HCT116 (cell line): ENCODE measurements at regions not wholly inside any gene's neighbourhood (a gene's known extent, or its start where the extent isn't known, plus 50 kb on each side); places are given as distances from the start of the nearest gene placed in this dataset.

Source experiments
- ATAC-seq: fragments of 200-7000 bp; cut with Tn5 transposase; 2 replicates; pipeline ENCODE4 v1.9.1; 2020; ENCODE audit warnings: mild to moderate bottlenecking, moderate library complexity
- BruUV-seq: library from RNA; stranded (reverse); fragments of 400-500 nt; replicated peaks from 2 replicates; lab custom pipeline; 2021; lab: Mats Ljungman, UMichigan
- CTCF ChIA-PET: fragments of 300-600 bp; sonication (Branson Sonifier 250); formaldehyde crosslinking; loops from one replicate; lab custom pipeline; 2021; ENCODE audit warnings: antibody characterized with exemption; lab: Charles Lee
- POLR2A ChIA-PET: fragments of 300-600, 350-600 bp; sonication (Branson Sonifier 250); formaldehyde crosslinking; loops from one replicate; lab custom pipeline; 2021; ENCODE audit warnings: antibody characterized with exemption; lab: Charles Lee
- RAD21 ChIA-PET, 2 experiments: fragments of 300-600 bp; sonication (Branson Sonifier 250); formaldehyde crosslinking; loops; one replicate each; lab custom pipeline; 2023; ENCODE audit warnings: low total read pairs in 2 of 2; ENCODE audit not compliant: uncharacterized antibody in 2 of 2, unreplicated experiment in 2 of 2, low non-redundant PET in 1 of 2; lab: Charles Lee
- DNase-seq: peaks from one replicate; pipeline ENCODE4 v3.0.0-alpha.2; 2010; ENCODE audit warnings: low read depth, low spot score
- H2AFZ ChIP-seq: fragments of 200-600 bp; shearing (Covaris generic), sonication (generic); 2 replicates; pipeline ENCODE4 v1.6.1; 2017; ENCODE audit warnings: low read depth, mixed run types, mixed read lengths, antibody characterized with exemption, low read length; ENCODE audit not compliant: poor library complexity, severe bottlenecking
- H3K27ac ChIP-seq: 2 replicates; pipeline ENCODE4 v1.5.1; 2012; ENCODE audit warnings: low read depth, low read length
- H3K27me3 ChIP-seq: fragments of 200-600 bp; sonication (generic); 2 replicates; pipeline ENCODE4 v1.6.1; 2016; ENCODE audit warnings: mixed run types, low read length, mixed read lengths; ENCODE audit not compliant: insufficient read depth
- H3K36me3 ChIP-seq, 2 experiments: fragments of 200-500 bp in 1 of 2; fragments of 200-600 bp in 1 of 2; sonication (Bioruptor generic) in 1 of 2; sonication (generic) in 1 of 2; 2 replicates each; pipeline versions ENCODE4 v1.5.1 to v1.6.1; 2014 to 2016; ENCODE audit warnings: low read length in 2 of 2, inconsistent platforms in 1 of 2, mixed read lengths in 1 of 2, mixed run types in 1 of 2; ENCODE audit not compliant: insufficient read depth in 2 of 2, control insufficient read depth in 1 of 2
- H3K4me1 ChIP-seq, 2 experiments: fragments of 200-600 bp in 1 of 2; sonication (generic) in 1 of 2; 2 replicates each; pipeline versions ENCODE4 v1.5.1 to v1.6.1; 2012 to 2017; ENCODE audit warnings: low read length in 2 of 2, inconsistent platforms in 1 of 2, mild to moderate bottlenecking in 1 of 2, mixed read lengths in 1 of 2, mixed run types in 1 of 2, moderate library complexity in 1 of 2; ENCODE audit not compliant: insufficient read depth in 2 of 2, control insufficient read depth in 1 of 2
- H3K4me2 ChIP-seq: fragments of 200-600 bp; sonication (generic); 2 replicates; pipeline ENCODE4 v1.6.1; 2017; ENCODE audit warnings: mixed run types, low read length, mixed read lengths
- H3K4me3 ChIP-seq, 2 experiments: fragments of 200-600 bp in 1 of 2; sonication (generic) in 1 of 2; replicated peaks in 1 of 2; 2 replicates each; pipeline ENCODE4 v1.5.1; 2011 to 2016; ENCODE audit warnings: low read length in 2 of 2, control low read depth in 1 of 2, low read depth in 1 of 2, mild to moderate bottlenecking in 1 of 2, mixed read lengths in 1 of 2, mixed run types in 1 of 2
- H3K79me2 ChIP-seq: fragments of 200-600 bp; sonication (generic); 2 replicates; pipeline ENCODE4 v1.6.1; 2017; ENCODE audit warnings: mild to moderate bottlenecking, mixed run types, low read length, moderate library complexity, mixed read lengths; ENCODE audit not compliant: insufficient read depth
- H3K9ac ChIP-seq: fragments of 200-600 bp; sonication (generic); 2 replicates; pipeline ENCODE4 v1.6.1; 2016; ENCODE audit warnings: low read length, mixed read lengths
- H3K9me2 ChIP-seq: fragments of 200-600 bp; sonication (generic), shearing (Covaris generic); 2 replicates; pipeline ENCODE4 v1.6.1; 2017; ENCODE audit warnings: mixed run types, mild to moderate bottlenecking, moderate library complexity; ENCODE audit not compliant: insufficient read depth
- H3K9me3 ChIP-seq, 2 experiments: fragments of 200-500 bp in 1 of 2; fragments of 200-600 bp in 1 of 2; sonication (Bioruptor generic) in 1 of 2; sonication (generic) in 1 of 2; 2 replicates each; pipeline ENCODE4 v1.6.1; 2014 to 2017; ENCODE audit warnings: low read length in 2 of 2, mixed read lengths in 2 of 2, inconsistent platforms in 1 of 2, low read depth in 1 of 2, mild to moderate bottlenecking in 1 of 2, mixed run types in 1 of 2, moderate library complexity in 1 of 2; ENCODE audit not compliant: control insufficient read depth in 1 of 2, insufficient read depth in 1 of 2
- H4K20me1 ChIP-seq: fragments of 200-600 bp; sonication (generic), shearing (Covaris generic); 2 replicates; pipeline ENCODE4 v1.6.1; 2017; ENCODE audit warnings: mixed run types, mild to moderate bottlenecking, moderate library complexity; ENCODE audit not compliant: insufficient read depth
- CBX3 ChIP-seq: IDR thresholded peaks from 2 replicates; pipeline ENCODE4 v1.6.1; 2012; ENCODE audit warnings: low read depth
- CTCF ChIP-seq, 3 experiments: fragments of 200-600 bp in 1 of 3; sonication (generic) in 1 of 3; IDR thresholded peaks in 2 of 3; conservative IDR thresholded peaks in 1 of 3; 2 replicates each; pipeline ENCODE4 v1.5.1; 2012 to 2017; ENCODE audit warnings: low read depth in 2 of 3, low read length in 2 of 3, antibody characterized with exemption in 1 of 3, borderline replicate concordance in 1 of 3, control low read depth in 1 of 3, mild to moderate bottlenecking in 1 of 3, mixed read lengths in 1 of 3, mixed run types in 1 of 3, moderate library complexity in 1 of 3; ENCODE audit not compliant: insufficient read depth in 1 of 3
- ELF1 ChIP-seq: IDR thresholded peaks from 2 replicates; pipeline ENCODE4 v1.6.1; 2012; ENCODE audit warnings: low read depth, borderline replicate concordance
- EZH2 ChIP-seq: fragments of 200-600 bp; sonication (generic); IDR thresholded peaks from 2 replicates; pipeline ENCODE4 v1.6.1; 2017; ENCODE audit warnings: antibody characterized with exemption, mixed run types
- EZH2phosphoT487 ChIP-seq: fragments of 200-600 bp; IDR thresholded peaks from 2 replicates; pipeline ENCODE4 v1.6.1; 2018; ENCODE audit warnings: antibody characterized with exemption, borderline replicate concordance
- RAD21 ChIP-seq: IDR thresholded peaks from 2 replicates; pipeline ENCODE4 v1.6.1; 2012; ENCODE audit warnings: low read depth, mild to moderate bottlenecking
- REST ChIP-seq: IDR thresholded peaks from 2 replicates; pipeline ENCODE4 v1.6.1; 2012; ENCODE audit warnings: low read depth
- TCF7L2 ChIP-seq: IDR thresholded peaks from 2 replicates; pipeline ENCODE4 v1.7.0; 2011; ENCODE audit warnings: borderline replicate concordance, inconsistent platforms; ENCODE audit not compliant: insufficient read depth, insufficient read length; ENCODE audit errors: extremely low read depth
- ZBTB33 ChIP-seq: IDR thresholded peaks from 2 replicates; pipeline ENCODE4 v1.6.1; 2011; ENCODE audit warnings: mild to moderate bottlenecking, low read length, moderate library complexity; ENCODE audit not compliant: insufficient replicate concordance; ENCODE audit errors: extremely low read depth
- ZNF274 ChIP-seq: fragments of 200-500 bp; sonication (Bioruptor generic); IDR thresholded peaks from 2 replicates; pipeline ENCODE4 v1.6.1; 2014; ENCODE audit warnings: mild to moderate bottlenecking, low read depth, low read length, inconsistent platforms
- intact Hi-C: fragments of 100-400 bp; cut with micrococcal nuclease; formaldehyde crosslinking; loops from 2 replicates; pipeline ENCODE4 v1.10.0; 2022

- ChIA-PET POLR2A (no interaction called here), RAD21 (no interaction called here), CTCF (no interaction called here)
- BruUV-seq: no TSS peak
- H3K36me3 ChIP-seq: no peaks in the 10 kb centered on the region
- no peak overlapping the region for H2AFZ ChIP-seq
- no peaks in the 10 kb centered on the region for H3K27me3 ChIP-seq
- no peaks in the 10 kb centered on the region for H3K4me1 ChIP-seq
- H3K79me2 ChIP-seq: no peaks in the 10 kb centered on the region
- intact Hi-C loops: no loop called here
- H3K9me3 ChIP-seq: no peaks in the 10 kb centered on the region
- H4K20me1 ChIP-seq: no peaks in the 10 kb centered on the region
- TF ChIP-seq EZH2phosphoT487: no peak
- TF ChIP-seq ZBTB33: no peak
- TF ChIP-seq ZNF274: no peak
- no peak for TF ChIP-seq CTCF (IDR thresholded peaks at IDR 0.05 in 2 of 3, conservative IDR thresholded peaks at IDR 0.05 in 1 of 3; ENCODE audit: borderline replicate concordance in 1 of 3, insufficient read depth in 1 of 3, low read depth in 2 of 3, low read length in 2 of 3)
- TF ChIP-seq EZH2: no peak
- no peak for TF ChIP-seq CBX3
- TF ChIP-seq REST: no peak
- TF ChIP-seq ELF1: no peak
- no peak for TF ChIP-seq RAD21
- TF ChIP-seq TCF7L2: no peak
- H3K27ac ChIP-seq: no peak overlapping the region
- DNase-seq (no peak), ATAC-seq (no peak)
- no peak overlapping the region for H3K9ac ChIP-seq
- no peak overlapping the region for H3K4me2 ChIP-seq
- H3K4me3 ChIP-seq: no peak overlapping the region
- no peaks in the 10 kb centered on the region for H3K9me2 ChIP-seq
Observed at GRCh38 chr1:88230126-88230525, 453.9 kb upstream of the PKN2 start.
